ENCODE measurements at regions not wholly inside any gene's neighbourhood (a gene's known extent, or its start where the extent isn't known, plus 50 kb on each side); places are given as distances from the start of the nearest gene placed in this dataset.

- Histone ChIP-seq H2AFZ (ENCODE audit: low read length) (no peak overlapping the region), H4K20me1 (ENCODE audit: low read length) (no peaks in the 10 kb centered on the region), H3F3A (ENCODE audit: low read length, unreplicated experiment) (no peaks in the 10 kb centered on the region), H3K4me2 (ENCODE audit: low read length) (peak overlapping the region; percentile 53), H3K36me3 (ENCODE audit: low read depth, low read length) (no peaks in the 10 kb centered on the region; the same call in 1 of the 2 replicates), H3K9me3 (ENCODE audit: low read length) (no peaks in the 10 kb centered on the region), H3K9me2 (replicated peaks; ENCODE audit: low read length) (no peaks in the 10 kb centered on the region), H3K4me3 (ENCODE audit: low read length) (no peak overlapping the region), H3K4me1 (ENCODE audit: insufficient read depth, low read length) (peaks cover 15% of the 10 kb centered on the region), H3K27ac (ENCODE audit: low read length) (peak overlapping the region; percentile 70), H3K79me2 (ENCODE audit: low read length) (no peaks in the 10 kb centered on the region), H3K27me3 (ENCODE audit: low read length) (no peaks in the 10 kb centered on the region), H3K9ac (ENCODE audit: low read length) (no peak overlapping the region)
- ChIA-PET POLR2A (ENCODE audit: unreplicated experiment) (no interaction called here), CTCF (no interaction called here)
- peak; percentile 100 for ATAC-seq
- no TSS peak for BruUV-seq (replicated peaks)
- peak; percentile 89 for DNase-seq
- intact Hi-C loops (cut with micrococcal nuclease), result no loop called here
- TF ChIP-seq EZH2phosphoT487 (IDR thresholded peaks at IDR 0.05; ENCODE audit: borderline replicate concordance, low read length) (no peak), EZH2 (IDR thresholded peaks at IDR 0.05; ENCODE audit: low read length, unreplicated experiment) (no peak), CTCF (conservative IDR thresholded peaks at IDR 0.05; ENCODE audit: low read depth, low read length) (no peak)
Observed at GRCh38 chr4:14783011-14783877, 219.0 kb upstream of the CPEB2 start.

GRCh38 chr4:14787221-14787620 is 215.1 kb upstream of the CPEB2 start:
- no peak for TF ChIP-seq CTCF (conservative IDR thresholded peaks at IDR 0.05; ENCODE audit: low read depth, low read length)
- TF ChIP-seq EZH2phosphoT487 (IDR thresholded peaks at IDR 0.05; ENCODE audit: borderline replicate concordance, low read length), result no peak
- no peak for TF ChIP-seq EZH2 (IDR thresholded peaks at IDR 0.05; ENCODE audit: low read length, unreplicated experiment)
- ATAC-seq (no peak), DNase-seq (no peak)
- no peak overlapping the region for H3K4me3 ChIP-seq (ENCODE audit: low read length)
- no TSS peak for BruUV-seq (replicated peaks)
- peaks cover 30% of the 10 kb centered on the region for H3K4me1 ChIP-seq (ENCODE audit: insufficient read depth, low read length)
- no peaks in the 10 kb centered on the region for H3K9me3 ChIP-seq (ENCODE audit: low read length)
- no peaks in the 10 kb centered on the region; the same call in 1 of the 2 replicates for H3K36me3 ChIP-seq (ENCODE audit: low read depth, low read length)
- H3K27me3 ChIP-seq (ENCODE audit: low read length), result no peaks in the 10 kb centered on the region
- no peak overlapping the region for H2AFZ ChIP-seq (ENCODE audit: low read length)
- no peaks in the 10 kb centered on the region for H3K79me2 ChIP-seq (ENCODE audit: low read length)
- CTCF ChIA-PET, result no interaction called here
- H3K9ac ChIP-seq (ENCODE audit: low read length), result no peak overlapping the region
- intact Hi-C loops (cut with micrococcal nuclease), result no loop called here
- H3K4me2 ChIP-seq (ENCODE audit: low read length), result no peak overlapping the region
- no peaks in the 10 kb centered on the region for H3K9me2 ChIP-seq (replicated peaks; ENCODE audit: low read length)
- POLR2A ChIA-PET (ENCODE audit: unreplicated experiment), result no interaction called here
- no peaks in the 10 kb centered on the region for H3F3A ChIP-seq (ENCODE audit: low read length, unreplicated experiment)
- no peaks in the 10 kb centered on the region for H4K20me1 ChIP-seq (ENCODE audit: low read length)
- no peak overlapping the region for H3K27ac ChIP-seq (ENCODE audit: low read length)

GRCh38 chr4:14787894-14788293 is 214.4 kb upstream of the CPEB2 start:
- H3K4me3 ChIP-seq (ENCODE audit: low read length), result no peak overlapping the region
- no peak overlapping the region for H3K4me2 ChIP-seq (ENCODE audit: low read length)
- POLR2A ChIA-PET (ENCODE audit: unreplicated experiment), result no interaction called here
- no peaks in the 10 kb centered on the region for H3K9me2 ChIP-seq (replicated peaks; ENCODE audit: low read length)
- no peaks in the 10 kb centered on the region for H3F3A ChIP-seq (ENCODE audit: low read length, unreplicated experiment)
- H3K4me1 ChIP-seq (ENCODE audit: insufficient read depth, low read length), result peaks cover 31% of the 10 kb centered on the region
- no peaks in the 10 kb centered on the region for H3K9me3 ChIP-seq (ENCODE audit: low read length)
- intact Hi-C loops (cut with micrococcal nuclease), result no loop called here
- no peaks in the 10 kb centered on the region for H3K27me3 ChIP-seq (ENCODE audit: low read length)
- peak; percentile 24 for DNase-seq
- no peak overlapping the region for H2AFZ ChIP-seq (ENCODE audit: low read length)
- no peak overlapping the region for H3K9ac ChIP-seq (ENCODE audit: low read length)
- no peaks in the 10 kb centered on the region for H4K20me1 ChIP-seq (ENCODE audit: low read length)
- H3K79me2 ChIP-seq (ENCODE audit: low read length), result no peaks in the 10 kb centered on the region
- no peaks in the 10 kb centered on the region; the same call in 1 of the 2 replicates for H3K36me3 ChIP-seq (ENCODE audit: low read depth, low read length)
- no TSS peak for BruUV-seq (replicated peaks)
- TF ChIP-seq EZH2phosphoT487 (IDR thresholded peaks at IDR 0.05; ENCODE audit: borderline replicate concordance, low read length) (no peak), CTCF (conservative IDR thresholded peaks at IDR 0.05; ENCODE audit: low read depth, low read length) (peak; percentile 51; the same call in 1 of the 2 replicates)
- CTCF ChIA-PET, result no interaction called here
- no peak for ATAC-seq
- no peak overlapping the region for H3K27ac ChIP-seq (ENCODE audit: low read length)
